Adrenal gland (tissue), 9 donors: ENCODE measurements at regions not wholly inside any gene's neighbourhood (a gene's known extent, or its start where the extent isn't known, plus 50 kb on each side); places are given as distances from the start of the nearest gene placed in this dataset.
A peak's percentile ranks its signal among the peaks of the same experiment; 100 is the strongest.

Experiments used
- DNase-seq, 7 donors: peaks; one replicate each; pipeline ENCODE4 v3.0.0-alpha.2; 2019 to 2020
- H3K27ac ChIP-seq, 5 donors: fragments of 200-600 bp; sonication (generic) in 4 of 5; 1 replicate in 3 of 5; 2 replicates in 2 of 5; pipeline versions ENCODE4 v1.5.1 to v1.8.0; 2016 to 2020; ENCODE audit warnings: mild to moderate bottlenecking in 1 of 5
- H3K27me3 ChIP-seq: fragments of 200-600 bp; 2 replicates; pipeline ENCODE4 v1.8.0; 2021
- H3K36me3 ChIP-seq, 2 donors: fragments of 200-600 bp; replicated peaks in 1 of 2; 1 replicate in 1 of 2; 2 replicates in 1 of 2; pipeline versions ENCODE4 v1.5.1 to v1.8.0; 2018 to 2022
- H3K4me1 ChIP-seq, 2 donors: fragments of 200-600 bp; replicated peaks in 1 of 2; 1 replicate in 1 of 2; 2 replicates in 1 of 2; pipeline versions ENCODE4 v1.5.1 to v1.8.0; 2018 to 2021
- H3K4me3 ChIP-seq, 4 donors: fragments of 200-600 bp; sonication (generic) in 3 of 4; one replicate each; pipeline ENCODE4 v1.5.1; 2016 to 2018
- H3K9me3 ChIP-seq, 3 donors: fragments of 200-600 bp; sonication (generic) in 1 of 3; replicated peaks in 1 of 3; 1 replicate in 2 of 3; 2 replicates in 1 of 3; pipeline versions ENCODE4 v1.5.1 to v1.8.0; 2016 to 2021
- POLR2A ChIP-seq, 2 donors: fragments of 450-650 bp; IDR thresholded peaks; one replicate each; pipeline ENCODE4 v1.6.1; 2017; ENCODE audit warnings: antibody characterized with exemption in 2 of 2, mild to moderate bottlenecking in 2 of 2, moderate library complexity in 1 of 2
- WGBS, 4 donors: extraction: QIAGEN DNeasy Blood & Tissue Kit in 2 of 4; methylation state at CpG; one replicate each; pipeline versions ENCODE4 v1.1.5 to v1.1.7; 2013 to 2017; 5-methylcytosine and 5-hydroxymethylcytosine counted together
- intact Hi-C, 2 donors: fragments of 100-400 bp; cut with DNase I; formaldehyde crosslinking; loops; one replicate each; pipeline versions ENCODE4 v1.14.1 to v1.15.0; 2022 to 2023
- TF ChIP-seq, protein P1 (sequence below), 6 experiments: fragments of 450-650 bp in 4 of 6; fragments of 200-600 bp in 2 of 6; sonication (generic) in 1 of 6; IDR thresholded peaks; 1 replicate in 5 of 6; 2 replicates in 1 of 6; pipeline versions ENCODE4 v1.5.1 to v1.8.0; 2016 to 2021; ENCODE audit warnings: antibody characterized with exemption in 6 of 6, mild to moderate bottlenecking in 2 of 6, moderate library complexity in 1 of 6
- donor health status: healthy with polysubstance abuse.
- donor health status: Bipolar disorder and iron deficiency.
- donor health status: DM: yes; HTN: yes; CAD: no.
- donor health status: DM: no; HTN: no; CAD: no.
- donor health status: DM: no; HTN: no; CAD: no.

DNA sequence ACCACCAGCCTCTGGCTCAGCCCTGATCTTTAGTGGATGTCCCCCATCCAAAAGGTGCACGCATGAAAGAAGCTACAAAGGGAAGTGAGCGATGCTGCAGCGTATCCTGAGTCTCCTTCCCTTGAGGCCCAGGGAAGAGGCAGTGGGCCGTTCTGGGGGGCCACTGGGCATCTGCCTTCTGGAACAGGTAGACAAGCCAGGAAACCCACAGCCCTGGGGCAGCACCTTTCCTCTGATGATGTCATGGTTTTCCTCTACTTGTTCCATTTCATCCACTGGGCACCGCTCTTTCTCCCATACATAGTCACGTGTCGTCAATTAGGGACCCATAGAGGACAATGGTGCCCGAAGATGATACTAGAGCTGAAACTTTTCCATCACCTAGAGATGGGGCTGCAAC lies 194.0 kb upstream of the IRX1 start:
- intact Hi-C loops: no loop called here
- DNase-seq: no peak

DNA sequence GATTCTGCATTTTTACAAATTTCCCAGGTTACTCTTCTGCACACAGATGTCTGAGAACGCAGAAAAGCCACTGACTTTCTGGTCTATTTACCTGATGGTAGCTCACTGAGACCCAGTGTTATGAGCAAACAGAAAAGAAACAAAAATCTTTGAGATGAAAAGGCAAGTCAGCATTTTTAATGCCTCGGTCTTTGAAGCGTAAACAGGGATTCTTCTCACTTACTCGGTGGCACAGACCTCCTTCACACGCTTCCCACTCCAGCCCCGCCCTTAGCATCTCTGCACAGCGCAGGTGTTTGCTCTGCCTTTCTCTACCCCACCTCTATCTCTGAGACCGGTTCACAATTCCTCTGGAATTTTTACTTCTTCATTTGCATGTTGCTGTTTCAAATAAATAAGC lies 195.0 kb upstream of the IRX1 start:
- Histone ChIP-seq H3K27ac (no peak overlapping the region), H3K4me3 (no peak overlapping the region), H3K4me1 (no peaks in the 10 kb centered on the region), H3K27me3 (no peaks in the 10 kb centered on the region), H3K9me3 (no peaks in the 10 kb centered on the region), H3K36me3 (no peaks in the 10 kb centered on the region)
- no peak for DNase-seq
- 77 to 86% (median 80%) methylated on average over 8 of the region's 8 CpGs for WGBS, 4 donors
- intact Hi-C loops: no loop called here
- TF ChIP-seq POLR2A (IDR thresholded peaks at IDR 0.05): no peak
- TF ChIP-seq, protein P1, sequence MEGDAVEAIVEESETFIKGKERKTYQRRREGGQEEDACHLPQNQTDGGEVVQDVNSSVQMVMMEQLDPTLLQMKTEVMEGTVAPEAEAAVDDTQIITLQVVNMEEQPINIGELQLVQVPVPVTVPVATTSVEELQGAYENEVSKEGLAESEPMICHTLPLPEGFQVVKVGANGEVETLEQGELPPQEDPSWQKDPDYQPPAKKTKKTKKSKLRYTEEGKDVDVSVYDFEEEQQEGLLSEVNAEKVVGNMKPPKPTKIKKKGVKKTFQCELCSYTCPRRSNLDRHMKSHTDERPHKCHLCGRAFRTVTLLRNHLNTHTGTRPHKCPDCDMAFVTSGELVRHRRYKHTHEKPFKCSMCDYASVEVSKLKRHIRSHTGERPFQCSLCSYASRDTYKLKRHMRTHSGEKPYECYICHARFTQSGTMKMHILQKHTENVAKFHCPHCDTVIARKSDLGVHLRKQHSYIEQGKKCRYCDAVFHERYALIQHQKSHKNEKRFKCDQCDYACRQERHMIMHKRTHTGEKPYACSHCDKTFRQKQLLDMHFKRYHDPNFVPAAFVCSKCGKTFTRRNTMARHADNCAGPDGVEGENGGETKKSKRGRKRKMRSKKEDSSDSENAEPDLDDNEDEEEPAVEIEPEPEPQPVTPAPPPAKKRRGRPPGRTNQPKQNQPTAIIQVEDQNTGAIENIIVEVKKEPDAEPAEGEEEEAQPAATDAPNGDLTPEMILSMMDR (IDR thresholded peaks at IDR 0.05): no peak

More for the DNA sequence above, 194.0 kb upstream of the IRX1 start:
- Histone ChIP-seq H3K9me3 (no peaks in the 10 kb centered on the region), H3K27me3 (no peaks in the 10 kb centered on the region), H3K27ac (no peak overlapping the region), H3K36me3 (no peaks in the 10 kb centered on the region), H3K4me1 (no peaks in the 10 kb centered on the region), H3K4me3 (no peak overlapping the region)
- TF ChIP-seq, protein P1 (IDR thresholded peaks at IDR 0.05): no peak
- TF ChIP-seq POLR2A (IDR thresholded peaks at IDR 0.05): no peak
- WGBS, 4 donors: 59 to 77% (median 67%) methylated on average over 7 to 8 of the region's 8 CpGs

DNA sequence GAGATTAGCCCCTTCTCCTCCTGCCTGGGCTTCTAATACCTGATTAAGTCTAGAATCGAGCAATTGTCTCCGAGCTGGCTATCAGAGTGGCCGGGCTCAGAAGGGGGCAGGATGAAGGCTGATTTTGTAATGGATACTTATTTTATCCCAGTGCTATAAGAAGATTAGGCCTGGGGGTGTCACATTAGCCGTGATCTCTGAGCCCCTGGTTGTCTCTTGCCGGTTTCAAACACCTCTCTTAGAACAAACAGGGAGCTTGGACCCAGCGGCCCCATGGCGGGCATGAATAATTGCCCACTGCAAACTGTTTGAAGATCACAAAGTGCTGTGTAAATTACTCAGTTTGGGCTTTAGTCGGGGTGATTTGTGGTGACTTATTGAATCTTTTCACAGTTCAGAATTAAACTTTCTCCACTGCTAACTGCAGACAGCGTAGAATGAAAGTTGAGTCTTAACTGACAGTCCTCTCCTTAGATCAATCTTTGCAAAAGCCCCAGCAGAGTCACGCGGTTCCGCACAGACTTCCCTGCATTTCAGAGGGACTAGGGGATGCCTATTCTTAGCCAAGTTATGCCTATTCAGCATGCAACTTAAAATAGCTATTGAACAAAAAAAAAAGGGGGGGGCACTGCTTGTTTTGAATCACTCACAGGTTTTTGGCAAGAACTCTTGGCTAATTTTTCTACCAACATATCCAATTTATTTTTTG lies 200.6 kb upstream of the IRX1 start:
- intact Hi-C loops: no loop called here
- Histone ChIP-seq H3K27ac (no peak overlapping the region), H3K4me3 (no peak overlapping the region), H3K36me3 (no peaks in the 10 kb centered on the region), H3K9me3 (no peaks in the 10 kb centered on the region), H3K27me3 (no peaks in the 10 kb centered on the region), H3K4me1 (no peaks in the 10 kb centered on the region)
- peak in 1 of 7 donors; percentile 14 for DNase-seq
- 21 to 30% (median 26%) methylated on average over 12 of the region's 12 CpGs for WGBS, 4 donors
- TF ChIP-seq, protein P1 (IDR thresholded peaks at IDR 0.05): no peak
- no peak for TF ChIP-seq POLR2A (IDR thresholded peaks at IDR 0.05)

DNA sequence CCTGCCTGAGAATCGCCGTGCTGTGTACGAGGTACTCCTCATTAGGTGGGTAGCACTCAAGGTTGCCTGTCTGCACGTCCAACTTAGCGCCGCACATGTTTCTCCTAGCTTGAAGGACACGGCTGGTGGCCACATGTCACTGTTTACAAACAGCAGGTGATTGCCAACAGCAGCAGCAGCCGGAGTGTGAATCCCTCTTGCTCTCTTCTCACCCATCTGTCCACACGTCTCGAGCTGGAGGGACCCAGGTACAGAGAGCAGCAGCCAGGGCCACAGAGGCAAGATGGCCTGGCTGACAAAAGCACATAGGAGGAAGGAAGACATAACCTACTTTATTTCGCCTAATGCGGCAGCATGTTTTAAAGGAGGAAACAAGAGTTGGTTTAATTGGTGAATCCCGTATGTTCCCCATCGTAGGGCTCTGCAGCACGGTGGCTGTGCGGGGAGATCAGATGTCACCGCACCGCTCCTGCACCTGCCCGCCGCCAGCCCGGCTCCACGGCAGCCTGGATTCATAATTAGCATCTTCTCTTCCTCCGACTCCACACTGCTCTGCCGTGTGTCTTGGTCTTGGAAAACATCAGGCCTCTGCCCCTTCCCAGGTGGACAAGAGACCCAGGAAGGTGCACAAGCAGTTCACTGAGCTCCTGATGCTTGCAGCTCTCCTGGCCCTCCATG lies 201.6 kb upstream of the IRX1 start:
- WGBS, 4 donors: 53 to 67% (median 56%) methylated on average over 21 to 24 of the region's 24 CpGs
- no peaks in the 10 kb centered on the region for H3K36me3 ChIP-seq
- peak in 1 of 7 donors; percentile 6 for DNase-seq
- H3K4me3 ChIP-seq: no peak overlapping the region
- no peaks in the 10 kb centered on the region for H3K27me3 ChIP-seq
- H3K27ac ChIP-seq: no peak overlapping the region
- H3K4me1 ChIP-seq: no peaks in the 10 kb centered on the region
- H3K9me3 ChIP-seq: no peaks in the 10 kb centered on the region
- TF ChIP-seq POLR2A (IDR thresholded peaks at IDR 0.05): no peak
- TF ChIP-seq, protein P1 (IDR thresholded peaks at IDR 0.05): no peak
- intact Hi-C loops: no loop called here
